Keratinocyte (primary cell): ENCODE measurements at regions not wholly inside any gene's neighbourhood (a gene's known extent, or its start where the extent isn't known, plus 50 kb on each side); places are given as distances from the start of the nearest gene placed in this dataset.

Experiments
- CTCF ChIP-seq, 3 experiments: IDR thresholded peaks in 1 of 3; conservative IDR thresholded peaks in 1 of 3; optimal IDR thresholded peaks in 1 of 3; 2 replicates in 2 of 3; 3 replicates in 1 of 3; pipeline versions ENCODE3 to v1.5.1; 2011; ENCODE audit warnings: low read length in 3 of 3, mild to moderate bottlenecking in 3 of 3, moderate library complexity in 2 of 3, control low read depth in 1 of 3, inconsistent platforms in 1 of 3; ENCODE audit not compliant: insufficient read depth in 2 of 3; ENCODE audit errors: extremely low read depth in 1 of 3
- EZH2 ChIP-seq: IDR thresholded peaks from one replicate; pipeline ENCODE4 v1.6.1; 2012; ENCODE audit warnings: inconsistent platforms, mild to moderate bottlenecking, low read length, moderate library complexity

- no peak for TF ChIP-seq CTCF (optimal IDR thresholded peaks at IDR 0.05 in 1 of 3, IDR thresholded peaks at IDR 0.05 in 1 of 3, conservative IDR thresholded peaks at IDR 0.05 in 1 of 3; ENCODE audit: extremely low read depth in 1 of 3, insufficient read depth in 2 of 3, low read length in 3 of 3)
- no peak for TF ChIP-seq EZH2
Measured at GRCh38 chr16:59993101-59993500, 1259.0 kb upstream of the GOT2 start.
